ENCODE measurements at regions not wholly inside any gene's neighbourhood (a gene's known extent, or its start where the extent isn't known, plus 50 kb on each side); places are given as distances from the start of the nearest gene placed in this dataset.

- Histone ChIP-seq H3K27ac (ENCODE audit: insufficient read depth, low read length, poor library complexity, severe bottlenecking) (no peak overlapping the region), H3K4me3 (ENCODE audit: low read depth, low read length) (no peak overlapping the region), H3K36me3 (ENCODE audit: control insufficient read depth, insufficient read depth, low read length) (no peaks in the 10 kb centered on the region), H3K27me3 (ENCODE audit: control insufficient read depth, insufficient read depth, low read length) (no peaks in the 10 kb centered on the region), H3K9me3 (ENCODE audit: control insufficient read depth in 2 of 2, low read length in 2 of 2) (no peaks in the 10 kb centered on the region), H3K4me1 (ENCODE audit: control insufficient read depth, insufficient read depth, low read length, poor library complexity, severe bottlenecking) (no peaks in the 10 kb centered on the region)
- no peak for DNase-seq
- no peaks in the 10 kb centered on the region for H3K36me3 Mint-ChIP-seq
- no peaks in the 10 kb centered on the region for H3K9me3 Mint-ChIP-seq
- no peak for ATAC-seq (ENCODE audit: low read depth in 2 of 2)
- no peak overlapping the region for H3K27ac Mint-ChIP-seq
- peaks cover 0 to under 1% (median 0%) of the 10 kb centered on the region in 4 donors for H3K4me1 Mint-ChIP-seq
- no peaks in the 10 kb centered on the region for H3K27me3 Mint-ChIP-seq
- H3K4me3 Mint-ChIP-seq: no peak overlapping the region
Measured at GRCh38 chrX:131836161-131836560, 186.9 kb upstream of the STK26 start.

GRCh38 chrX:131837325-131837724, 185.8 kb upstream of the STK26 start:
- no peaks in the 10 kb centered on the region for H3K27me3 ChIP-seq (ENCODE audit: control insufficient read depth, insufficient read depth, low read length)
- no peak overlapping the region for H3K4me3 Mint-ChIP-seq
- no peaks in the 10 kb centered on the region for H3K9me3 Mint-ChIP-seq
- no peaks in the 10 kb centered on the region for H3K9me3 ChIP-seq (ENCODE audit: control insufficient read depth in 2 of 2, low read length in 2 of 2)
- DNase-seq (no peak), ATAC-seq (ENCODE audit: low read depth in 2 of 2) (no peak)
- H3K27ac Mint-ChIP-seq: no peak overlapping the region
- no peak overlapping the region for H3K4me3 ChIP-seq (ENCODE audit: low read depth, low read length)
- no peaks in the 10 kb centered on the region for H3K27me3 Mint-ChIP-seq
- H3K4me1 Mint-ChIP-seq: peaks cover 0 to 4% (median 0%) of the 10 kb centered on the region in 4 donors
- no peaks in the 10 kb centered on the region for H3K36me3 Mint-ChIP-seq
- H3K27ac ChIP-seq (ENCODE audit: insufficient read depth, low read length, poor library complexity, severe bottlenecking): no peak overlapping the region
- no peaks in the 10 kb centered on the region for H3K36me3 ChIP-seq (ENCODE audit: control insufficient read depth, insufficient read depth, low read length)
- H3K4me1 ChIP-seq (ENCODE audit: control insufficient read depth, insufficient read depth, low read length, poor library complexity, severe bottlenecking): no peaks in the 10 kb centered on the region

DNA sequence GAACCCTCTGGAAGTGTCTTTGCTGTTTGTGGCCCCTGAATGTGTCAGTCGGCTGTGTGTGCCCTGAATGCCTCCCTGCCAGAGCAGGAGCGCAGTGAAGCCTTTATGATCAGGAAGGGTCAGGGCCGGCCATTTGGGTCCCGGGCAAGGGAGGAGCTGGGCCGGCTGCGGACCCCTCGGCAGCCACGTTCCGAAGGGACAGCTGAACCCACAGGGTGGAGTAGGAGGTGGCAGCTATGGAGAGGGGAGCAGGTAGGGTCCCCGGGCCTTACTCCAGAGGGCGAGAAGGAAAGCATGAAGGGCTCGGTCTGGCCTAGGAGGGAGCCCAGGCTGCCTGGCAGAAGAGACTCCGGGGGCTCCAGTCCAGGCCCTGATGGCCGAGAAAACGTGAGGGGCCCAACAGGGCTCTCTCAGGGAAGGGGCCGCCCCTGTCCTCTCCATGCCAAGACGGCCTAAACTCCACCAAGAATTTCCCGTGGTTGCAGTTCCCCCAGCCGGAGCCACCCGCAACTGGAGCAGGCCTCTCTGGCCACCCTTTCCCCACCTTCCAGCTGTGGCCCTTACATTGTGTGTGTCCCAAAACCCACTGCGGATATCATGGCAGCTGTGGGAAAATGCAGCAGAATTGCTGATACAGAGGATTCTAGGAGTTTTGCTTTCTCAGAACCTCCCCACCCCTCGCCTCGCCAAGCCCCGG, 182.2 kb upstream of the STK26 start:
- DNase-seq (no peak), ATAC-seq (ENCODE audit: low read depth in 2 of 2) (no peak)
- H3K9me3 Mint-ChIP-seq: no peaks in the 10 kb centered on the region
- peak overlapping the region in 1 of 3 donors; percentile 56 for H3K27ac Mint-ChIP-seq
- Histone ChIP-seq H3K4me3 (ENCODE audit: low read depth, low read length) (no peak overlapping the region), H3K27me3 (ENCODE audit: control insufficient read depth, insufficient read depth, low read length) (no peaks in the 10 kb centered on the region), H3K27ac (ENCODE audit: insufficient read depth, low read length, poor library complexity, severe bottlenecking) (no peak overlapping the region), H3K36me3 (ENCODE audit: control insufficient read depth, insufficient read depth, low read length) (no peaks in the 10 kb centered on the region), H3K4me1 (ENCODE audit: control insufficient read depth, insufficient read depth, low read length, poor library complexity, severe bottlenecking) (no peaks in the 10 kb centered on the region), H3K9me3 (ENCODE audit: control insufficient read depth in 2 of 2, low read length in 2 of 2) (no peaks in the 10 kb centered on the region)
- H3K27me3 Mint-ChIP-seq: peaks cover 4% of the 10 kb centered on the region
- no peaks in the 10 kb centered on the region for H3K36me3 Mint-ChIP-seq
- H3K4me1 Mint-ChIP-seq: peaks cover 0 to 4% (median 0%) of the 10 kb centered on the region in 4 donors
- H3K4me3 Mint-ChIP-seq: no peak overlapping the region

GRCh38 chrX:131841496-131842437, 181.3 kb upstream of the STK26 start:
- H3K4me1 ChIP-seq (ENCODE audit: control insufficient read depth, insufficient read depth, low read length, poor library complexity, severe bottlenecking): no peaks in the 10 kb centered on the region
- no peak overlapping the region for H3K4me3 ChIP-seq (ENCODE audit: low read depth, low read length)
- H3K9me3 ChIP-seq (ENCODE audit: control insufficient read depth in 2 of 2, low read length in 2 of 2): no peaks in the 10 kb centered on the region
- Mint-ChIP-seq H3K27me3 (peaks cover 4% of the 10 kb centered on the region), H3K27ac (peak overlapping the region in 2 of 3 donors; percentile 56 to 74), H3K4me1 (peaks cover 0 to 4% (median 0%) of the 10 kb centered on the region in 4 donors), H3K9me3 (no peaks in the 10 kb centered on the region), H3K36me3 (no peaks in the 10 kb centered on the region), H3K4me3 (no peak overlapping the region)
- H3K27ac ChIP-seq (ENCODE audit: insufficient read depth, low read length, poor library complexity, severe bottlenecking): no peak overlapping the region
- ATAC-seq (ENCODE audit: low read depth in 2 of 2) (no peak), DNase-seq (peak; percentile 9 to 57 (median 56))
- no peaks in the 10 kb centered on the region for H3K36me3 ChIP-seq (ENCODE audit: control insufficient read depth, insufficient read depth, low read length)
- no peaks in the 10 kb centered on the region for H3K27me3 ChIP-seq (ENCODE audit: control insufficient read depth, insufficient read depth, low read length)

- Mint-ChIP-seq H3K27ac (no peak overlapping the region), H3K4me1 (peaks cover 0 to 4% (median 0%) of the 10 kb centered on the region in 4 donors), H3K4me3 (no peak overlapping the region), H3K36me3 (no peaks in the 10 kb centered on the region), H3K9me3 (no peaks in the 10 kb centered on the region), H3K27me3 (peaks cover 4% of the 10 kb centered on the region)
- H3K27me3 ChIP-seq (ENCODE audit: control insufficient read depth, insufficient read depth, low read length): no peaks in the 10 kb centered on the region
- DNase-seq (no peak), ATAC-seq (ENCODE audit: low read depth in 2 of 2) (no peak)
- no peak overlapping the region for H3K27ac ChIP-seq (ENCODE audit: insufficient read depth, low read length, poor library complexity, severe bottlenecking)
- H3K9me3 ChIP-seq (ENCODE audit: control insufficient read depth in 2 of 2, low read length in 2 of 2): no peaks in the 10 kb centered on the region
- H3K36me3 ChIP-seq (ENCODE audit: control insufficient read depth, insufficient read depth, low read length): no peaks in the 10 kb centered on the region
- H3K4me3 ChIP-seq (ENCODE audit: low read depth, low read length): no peak overlapping the region
- H3K4me1 ChIP-seq (ENCODE audit: control insufficient read depth, insufficient read depth, low read length, poor library complexity, severe bottlenecking): no peaks in the 10 kb centered on the region
Measured at GRCh38 chrX:131843987-131844386, 179.1 kb upstream of the STK26 start.

DNA sequence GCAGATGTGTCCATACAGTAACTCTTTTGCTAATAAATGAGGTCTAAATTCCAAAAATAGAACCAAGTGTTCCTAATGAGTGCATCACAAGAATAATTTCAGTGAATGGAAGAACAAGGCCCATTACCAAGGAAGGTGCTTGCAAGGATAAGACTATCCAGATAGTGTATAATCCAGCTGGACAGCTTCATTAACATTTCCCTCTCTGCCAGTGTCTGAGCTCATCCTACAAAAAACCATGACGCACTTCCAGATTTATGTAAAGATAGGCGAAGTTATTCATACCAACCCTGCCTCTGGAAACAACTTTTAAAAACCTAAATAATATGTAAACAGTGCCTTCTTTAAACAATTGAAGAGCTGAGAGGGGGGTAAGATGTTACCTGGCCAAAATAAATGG, 177.9 kb upstream of the STK26 start:
- ATAC-seq (ENCODE audit: low read depth in 2 of 2): no peak
- Mint-ChIP-seq H3K4me3 (no peak overlapping the region), H3K27me3 (peaks cover 4% of the 10 kb centered on the region), H3K27ac (no peak overlapping the region), H3K9me3 (no peaks in the 10 kb centered on the region), H3K36me3 (no peaks in the 10 kb centered on the region), H3K4me1 (peaks cover 0 to 4% (median 0%) of the 10 kb centered on the region in 4 donors)
- H3K27me3 ChIP-seq (ENCODE audit: control insufficient read depth, insufficient read depth, low read length): no peaks in the 10 kb centered on the region
- no peaks in the 10 kb centered on the region for H3K4me1 ChIP-seq (ENCODE audit: control insufficient read depth, insufficient read depth, low read length, poor library complexity, severe bottlenecking)
- no peak overlapping the region for H3K27ac ChIP-seq (ENCODE audit: insufficient read depth, low read length, poor library complexity, severe bottlenecking)
- DNase-seq: no peak
- H3K9me3 ChIP-seq (ENCODE audit: control insufficient read depth in 2 of 2, low read length in 2 of 2): no peaks in the 10 kb centered on the region
- H3K4me3 ChIP-seq (ENCODE audit: low read depth, low read length): no peak overlapping the region
- H3K36me3 ChIP-seq (ENCODE audit: control insufficient read depth, insufficient read depth, low read length): no peaks in the 10 kb centered on the region

DNA sequence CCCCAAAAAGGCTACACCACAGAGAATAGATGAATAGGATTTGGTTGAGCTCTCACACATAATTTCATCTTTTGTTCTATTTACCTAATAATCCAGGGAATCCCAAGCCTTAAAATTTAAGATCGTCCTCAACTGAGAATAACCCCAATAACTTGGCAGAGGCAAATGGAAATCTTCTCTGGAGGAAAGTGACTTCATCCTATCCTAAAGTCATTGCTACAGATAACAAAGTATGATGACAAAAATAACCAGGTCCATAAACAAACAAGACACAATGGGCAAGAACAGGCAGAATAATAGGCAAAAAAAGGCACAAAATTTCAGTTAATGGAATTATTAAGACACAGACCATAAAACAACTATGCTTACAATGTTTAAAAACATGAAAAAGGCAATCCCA, 177.3 kb upstream of the STK26 start:
- H3K4me3 Mint-ChIP-seq: no peak overlapping the region
- peaks cover 4% of the 10 kb centered on the region for H3K27me3 Mint-ChIP-seq

More for the DNA sequence above, 177.3 kb upstream of the STK26 start:
- Mint-ChIP-seq H3K9me3 (no peaks in the 10 kb centered on the region), H3K27ac (no peak overlapping the region), H3K4me1 (peaks cover 0 to 4% (median 0%) of the 10 kb centered on the region in 4 donors), H3K36me3 (no peaks in the 10 kb centered on the region)
- Histone ChIP-seq H3K27me3 (ENCODE audit: control insufficient read depth, insufficient read depth, low read length) (no peaks in the 10 kb centered on the region), H3K36me3 (ENCODE audit: control insufficient read depth, insufficient read depth, low read length) (no peaks in the 10 kb centered on the region), H3K4me1 (ENCODE audit: control insufficient read depth, insufficient read depth, low read length, poor library complexity, severe bottlenecking) (no peaks in the 10 kb centered on the region), H3K4me3 (ENCODE audit: low read depth, low read length) (no peak overlapping the region), H3K9me3 (ENCODE audit: control insufficient read depth in 2 of 2, low read length in 2 of 2) (no peaks in the 10 kb centered on the region), H3K27ac (ENCODE audit: insufficient read depth, low read length, poor library complexity, severe bottlenecking) (no peak overlapping the region)
- DNase-seq (no peak), ATAC-seq (ENCODE audit: low read depth in 2 of 2) (no peak)

Measured in CD4-positive, CD25-positive, alpha-beta regulatory T cell (primary cell).